ENCODE measurements at regions not wholly inside any gene's neighbourhood (a gene's known extent, or its start where the extent isn't known, plus 50 kb on each side); places are given as distances from the start of the nearest gene placed in this dataset.

DNA sequence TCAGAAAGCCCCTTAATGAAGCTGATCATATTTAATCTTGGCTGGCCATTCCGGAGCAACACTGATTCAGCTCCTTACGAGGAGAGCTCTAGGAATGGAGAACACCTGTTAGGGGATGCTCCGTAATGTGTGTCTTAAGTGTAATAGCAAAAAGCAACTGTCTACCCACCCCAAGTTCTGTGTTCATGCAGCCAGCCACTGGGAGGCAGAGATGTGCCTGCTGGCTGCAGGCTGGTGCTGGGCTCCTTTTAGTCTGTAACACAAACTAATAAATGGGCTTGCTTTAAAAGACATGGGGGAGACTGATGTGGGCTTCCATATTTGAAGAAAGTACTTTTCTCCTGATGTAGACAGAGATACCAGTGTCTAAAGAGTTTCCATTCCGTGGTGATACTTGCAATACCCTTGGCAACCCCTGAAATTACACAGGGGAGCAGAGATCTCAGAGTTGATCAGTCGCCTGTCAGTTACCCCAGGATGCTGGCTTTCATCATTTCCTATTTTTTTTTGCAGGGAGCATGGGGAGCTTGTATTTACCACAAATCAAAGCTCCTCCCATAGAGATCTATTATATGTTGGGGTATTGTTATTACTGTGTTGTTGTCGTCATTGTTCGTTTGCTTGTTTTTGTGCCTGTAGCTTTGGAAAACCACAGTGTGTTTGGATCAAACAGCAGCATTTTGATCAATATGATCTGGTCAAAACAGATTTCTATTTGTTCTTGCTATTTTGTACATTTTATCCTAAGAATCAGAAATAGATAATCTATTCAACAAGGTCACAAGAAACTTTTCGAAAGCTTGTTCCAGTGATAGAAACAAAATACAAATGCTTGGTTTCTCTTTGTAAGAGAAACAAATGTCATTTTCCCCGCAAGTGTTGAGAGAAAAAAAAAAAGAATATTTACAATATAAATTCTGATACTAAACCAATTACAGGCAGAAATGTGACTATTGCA, 65.8 kb downstream of the MTX3 start:
- H3K4me3 ChIP-seq (ENCODE audit: control insufficient read depth in 2 of 3, extremely low read depth in 1 of 3, insufficient read depth in 2 of 3, low read depth in 1 of 3, low read length in 3 of 3): no peak overlapping the region
- H3K9me3 ChIP-seq (ENCODE audit: control insufficient read depth, low read depth, low read length): no peaks in the 10 kb centered on the region
- no peak for FAIRE-seq
- no peak overlapping the region for H3K27ac ChIP-seq (ENCODE audit: control insufficient read depth, insufficient read depth, low read length)
- H3K4me1 ChIP-seq (ENCODE audit: control insufficient read depth, extremely low read depth, insufficient read depth, low read length): no peaks in the 10 kb centered on the region
- H3K4me2 ChIP-seq (ENCODE audit: control insufficient read depth, extremely low read depth, insufficient read depth, low read depth, low read length): no peak overlapping the region
- H4K20me1 ChIP-seq (ENCODE audit: control insufficient read depth, extremely low read depth, insufficient read depth, low read length): no peaks in the 10 kb centered on the region
- H3K79me2 ChIP-seq (ENCODE audit: control insufficient read depth, insufficient read depth, low read length): no peaks in the 10 kb centered on the region
- no peak overlapping the region for H2AFZ ChIP-seq (ENCODE audit: control insufficient read depth, low read length)
- DNase-seq (ENCODE audit: low read depth, low spot score): no peak
- H3K9ac ChIP-seq (ENCODE audit: control insufficient read depth, extremely low read depth, insufficient read depth, low read length): no peak overlapping the region
- dilution Hi-C loops (cut with MboI; ENCODE audit: extremely low pct_ligation_motif_present, low sequenced_read_pairs): no loop called here
- H3K9me1 ChIP-seq (ENCODE audit: control insufficient read depth, extremely low read depth, insufficient read depth, low read length): no peaks in the 10 kb centered on the region
- no peaks in the 10 kb centered on the region for H3K36me3 ChIP-seq (ENCODE audit: control insufficient read depth in 2 of 2, extremely low read depth in 1 of 2, insufficient read depth in 2 of 2, low read length in 2 of 2)
- no peak for TF ChIP-seq EZH2 (IDR thresholded peaks at IDR 0.05; ENCODE audit: low read length)
- TF ChIP-seq, protein P1, sequence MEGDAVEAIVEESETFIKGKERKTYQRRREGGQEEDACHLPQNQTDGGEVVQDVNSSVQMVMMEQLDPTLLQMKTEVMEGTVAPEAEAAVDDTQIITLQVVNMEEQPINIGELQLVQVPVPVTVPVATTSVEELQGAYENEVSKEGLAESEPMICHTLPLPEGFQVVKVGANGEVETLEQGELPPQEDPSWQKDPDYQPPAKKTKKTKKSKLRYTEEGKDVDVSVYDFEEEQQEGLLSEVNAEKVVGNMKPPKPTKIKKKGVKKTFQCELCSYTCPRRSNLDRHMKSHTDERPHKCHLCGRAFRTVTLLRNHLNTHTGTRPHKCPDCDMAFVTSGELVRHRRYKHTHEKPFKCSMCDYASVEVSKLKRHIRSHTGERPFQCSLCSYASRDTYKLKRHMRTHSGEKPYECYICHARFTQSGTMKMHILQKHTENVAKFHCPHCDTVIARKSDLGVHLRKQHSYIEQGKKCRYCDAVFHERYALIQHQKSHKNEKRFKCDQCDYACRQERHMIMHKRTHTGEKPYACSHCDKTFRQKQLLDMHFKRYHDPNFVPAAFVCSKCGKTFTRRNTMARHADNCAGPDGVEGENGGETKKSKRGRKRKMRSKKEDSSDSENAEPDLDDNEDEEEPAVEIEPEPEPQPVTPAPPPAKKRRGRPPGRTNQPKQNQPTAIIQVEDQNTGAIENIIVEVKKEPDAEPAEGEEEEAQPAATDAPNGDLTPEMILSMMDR (optimal IDR thresholded peaks at IDR 0.05 in 1 of 3, IDR thresholded peaks at IDR 0.05 in 1 of 3, conservative IDR thresholded peaks at IDR 0.05 in 1 of 3; ENCODE audit: extremely low read depth in 1 of 3, insufficient read depth in 2 of 3, low read length in 3 of 3): peak; percentile 60 to 81 (median 80)
- peaks cover 4% of the 10 kb centered on the region for H3K27me3 ChIP-seq (ENCODE audit: control insufficient read depth, extremely low read depth, insufficient read depth, low read length)

DNA sequence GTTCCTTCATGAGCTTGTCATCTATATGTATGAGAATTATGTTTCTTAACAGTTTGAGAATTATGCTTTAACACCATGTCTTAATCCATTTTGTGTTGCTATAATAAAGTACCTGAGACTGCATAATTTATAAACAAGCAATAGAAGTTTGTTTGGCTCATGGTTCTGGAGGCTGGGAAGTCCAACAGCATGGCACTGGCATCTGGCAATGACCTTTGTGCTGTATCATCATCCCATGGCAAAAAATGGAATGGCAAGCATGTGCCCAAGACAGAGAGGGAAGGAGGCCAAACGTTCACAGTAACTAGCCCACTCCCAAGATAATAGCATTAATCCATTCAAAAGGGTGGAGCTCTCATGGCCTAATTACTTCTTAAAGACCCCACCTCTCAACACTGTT, 67.6 kb downstream of the MTX3 start:
- Histone ChIP-seq H3K36me3 (ENCODE audit: control insufficient read depth in 2 of 2, extremely low read depth in 1 of 2, insufficient read depth in 2 of 2, low read length in 2 of 2) (no peaks in the 10 kb centered on the region), H3K79me2 (ENCODE audit: control insufficient read depth, insufficient read depth, low read length) (no peaks in the 10 kb centered on the region), H2AFZ (ENCODE audit: control insufficient read depth, low read length) (no peak overlapping the region), H3K9me1 (ENCODE audit: control insufficient read depth, extremely low read depth, insufficient read depth, low read length) (no peaks in the 10 kb centered on the region), H3K9ac (ENCODE audit: control insufficient read depth, extremely low read depth, insufficient read depth, low read length) (no peak overlapping the region), H3K27me3 (ENCODE audit: control insufficient read depth, extremely low read depth, insufficient read depth, low read length) (peaks cover 4% of the 10 kb centered on the region), H3K4me2 (ENCODE audit: control insufficient read depth, extremely low read depth, insufficient read depth, low read depth, low read length) (no peak overlapping the region), H3K27ac (ENCODE audit: control insufficient read depth, insufficient read depth, low read length) (no peak overlapping the region), H4K20me1 (ENCODE audit: control insufficient read depth, extremely low read depth, insufficient read depth, low read length) (no peaks in the 10 kb centered on the region), H3K4me3 (ENCODE audit: control insufficient read depth in 2 of 3, extremely low read depth in 1 of 3, insufficient read depth in 2 of 3, low read depth in 1 of 3, low read length in 3 of 3) (no peak overlapping the region), H3K4me1 (ENCODE audit: control insufficient read depth, extremely low read depth, insufficient read depth, low read length) (no peaks in the 10 kb centered on the region), H3K9me3 (ENCODE audit: control insufficient read depth, low read depth, low read length) (no peaks in the 10 kb centered on the region)
- dilution Hi-C loops (cut with MboI; ENCODE audit: extremely low pct_ligation_motif_present, low sequenced_read_pairs): no loop called here
- FAIRE-seq: no peak
- no peak for DNase-seq (ENCODE audit: low read depth, low spot score)
- TF ChIP-seq EZH2 (IDR thresholded peaks at IDR 0.05; ENCODE audit: low read length): no peak
- TF ChIP-seq, protein P1 (optimal IDR thresholded peaks at IDR 0.05 in 1 of 3, IDR thresholded peaks at IDR 0.05 in 1 of 3, conservative IDR thresholded peaks at IDR 0.05 in 1 of 3; ENCODE audit: extremely low read depth in 1 of 3, insufficient read depth in 2 of 3, low read length in 3 of 3): no peak

All from keratinocyte (primary cell).